ENCODE measurements at regions not wholly inside any gene's neighbourhood (a gene's known extent, or its start where the extent isn't known, plus 50 kb on each side); places are given as distances from the start of the nearest gene placed in this dataset.

- TF ChIP-seq CTCF (IDR thresholded peaks at IDR 0.05) (no peak), POLR2A (IDR thresholded peaks at IDR 0.05) (no peak), EP300 (IDR thresholded peaks at IDR 0.05; ENCODE audit: low read depth) (no peak)
Measured at GRCh38 chr12:87136330-87136976, 880.3 kb upstream of the MGAT4C start.

Data from transverse colon (tissue), 3 donors.